HG03039 (cell line): ENCODE measurements at regions not wholly inside any gene's neighbourhood (a gene's known extent, or its start where the extent isn't known, plus 50 kb on each side); places are given as distances from the start of the nearest gene placed in this dataset.
A peak's percentile ranks its signal among the peaks of the same experiment; 100 is the strongest.

ENCODE experiments used
- ATAC-seq: cut with Tn5 transposase; IDR thresholded peaks from one replicate; pipeline ENCODE4 v1.9.1; 2021; ENCODE audit warnings: mild to moderate bottlenecking, moderate library complexity; ENCODE audit not compliant: unreplicated experiment

GRCh38 chr9:82367016-82367415 lies 378.4 kb downstream of the SPATA31D1 start:
- no peak for ATAC-seq

GRCh38 chr9:82367929-82368328 lies 379.4 kb downstream of the SPATA31D1 start:
- no peak for ATAC-seq

- no peak for ATAC-seq
These were observed 380.8 kb downstream of the SPATA31D1 start for GRCh38 chr9:82369251-82369945.

- no peak for ATAC-seq
These were observed 386.5 kb downstream of the SPATA31D1 start for GRCh38 chr9:82375041-82375440.

GRCh38 chr9:82376677-82377232 lies 388.2 kb downstream of the SPATA31D1 start:
- no peak for ATAC-seq

GRCh38 chr9:82382887-82383616 lies 394.5 kb downstream of the SPATA31D1 start:
- no peak for ATAC-seq

- no peak for ATAC-seq
These were observed 397.1 kb downstream of the SPATA31D1 start for GRCh38 chr9:82385633-82386032.

- ATAC-seq: no peak
These were observed 409.0 kb downstream of the SPATA31D1 start for GRCh38 chr9:82397534-82397933.

- ATAC-seq: no peak
These were observed 415.8 kb downstream of the SPATA31D1 start for GRCh38 chr9:82404196-82404870.

GRCh38 chr9:82404881-82405280 lies 416.3 kb downstream of the SPATA31D1 start:
- no peak for ATAC-seq

GRCh38 chr9:82406456-82407085 lies 418.0 kb downstream of the SPATA31D1 start:
- no peak for ATAC-seq

- ATAC-seq: peak; percentile 98
These were observed 421.7 kb downstream of the SPATA31D1 start for GRCh38 chr9:82410306-82410705.

- ATAC-seq: no peak
These were observed 422.3 kb downstream of the SPATA31D1 start for GRCh38 chr9:82410866-82411265.

GRCh38 chr9:82412586-82413305 lies 424.2 kb downstream of the SPATA31D1 start:
- no peak for ATAC-seq

- no peak for ATAC-seq
These were observed 428.9 kb downstream of the SPATA31D1 start for GRCh38 chr9:82417501-82417900.

GRCh38 chr9:82418334-82418733 lies 429.8 kb downstream of the SPATA31D1 start:
- no peak for ATAC-seq

- ATAC-seq: no peak
These were observed 431.3 kb downstream of the SPATA31D1 start for GRCh38 chr9:82419696-82420486.

- no peak for ATAC-seq
These were observed 432.9 kb downstream of the SPATA31D1 start for GRCh38 chr9:82421498-82421897.

- ATAC-seq: no peak
These were observed 435.1 kb downstream of the SPATA31D1 start for GRCh38 chr9:82423700-82424099.
